ENCODE measurements at regions not wholly inside any gene's neighbourhood (a gene's known extent, or its start where the extent isn't known, plus 50 kb on each side); places are given as distances from the start of the nearest gene placed in this dataset.
A peak's percentile ranks its signal among the peaks of the same experiment; 100 is the strongest.

DNA sequence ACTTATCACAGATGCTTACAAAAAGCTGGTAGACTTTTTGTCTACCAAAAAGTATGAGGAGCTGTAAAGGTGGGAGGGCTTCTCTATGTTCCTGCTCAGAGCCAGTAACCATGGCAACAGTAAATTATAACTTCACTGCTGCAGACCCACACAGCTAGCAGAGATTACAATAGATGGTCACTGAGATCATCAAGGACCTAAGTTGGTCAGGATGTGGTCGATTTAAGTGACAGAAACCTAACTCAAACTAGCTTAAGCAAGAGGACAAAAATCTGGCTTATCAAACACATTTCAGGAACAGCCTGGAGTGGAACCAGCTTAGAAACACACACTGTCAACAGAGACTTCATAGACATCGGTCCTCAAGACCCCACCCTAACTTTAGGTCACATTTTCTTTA is 113.4 kb upstream of the ATP1A1 start (continued):
- no peak for TF ChIP-seq RREB1 (CRISPR knock-in tag; IDR thresholded peaks at IDR 0.05)

- Histone ChIP-seq H3K4me1 (replicated peaks in 1 of 2; ENCODE audit: control insufficient read depth in 2 of 2, insufficient read depth in 2 of 2, low read length in 2 of 2) (no peaks in the 10 kb centered on the region; a peak in 1 of 5 replicates), H3K4me3 (no peak overlapping the region), H3K27ac (ENCODE audit: extremely low read depth, low read depth, low read length) (no peak overlapping the region), H3K9me3 (replicated peaks; ENCODE audit: control insufficient read depth, insufficient read depth, low read depth, low read length) (no peaks in the 10 kb centered on the region), H3K9ac (ENCODE audit: insufficient read depth in 1 of 2, low read depth in 2 of 2, low read length in 2 of 2) (no peak overlapping the region), H3K36me3 (ENCODE audit: control insufficient read depth, insufficient read depth, low read length) (no peaks in the 10 kb centered on the region), H3K4me2 (ENCODE audit: insufficient read depth, low read length) (no peak overlapping the region), H3K79me2 (ENCODE audit: control insufficient read depth, insufficient read depth, low read length) (no peaks in the 10 kb centered on the region), H4K20me1 (replicated peaks; ENCODE audit: control insufficient read depth, insufficient read depth, low read length) (no peaks in the 10 kb centered on the region), H3K27me3 (ENCODE audit: control insufficient read depth in 2 of 2, insufficient read depth in 2 of 2, low read length in 2 of 2) (peaks cover 16 to 38% of the 10 kb centered on the region in 2 experiments), H2AFZ (ENCODE audit: low read depth, low read length) (no peak overlapping the region), H3K9me1 (ENCODE audit: control insufficient read depth, insufficient read depth, low read length) (no peaks in the 10 kb centered on the region)
- TF ChIP-seq TFE3 (CRISPR knock-in tag; IDR thresholded peaks at IDR 0.05) = peak; percentile 81
- TF ChIP-seq NFRKB (IDR thresholded peaks at IDR 0.05; ENCODE audit: low read depth) = no peak
- intact Hi-C loops (cut with micrococcal nuclease) (no loop called here), in situ Hi-C loops (cut with MboI) (no loop called here)
- BruUV-seq (replicated peaks) = no TSS peak
- no peak for DNase-seq (ENCODE audit: extremely low read depth in 1 of 4, low spot score in 3 of 4)
- no peak for FAIRE-seq
- POLR2A ChIA-PET = interaction anchor here (0.7 kb wide), 1 partner anchor 10 kb away, joined by 3 read pairs; no protein-coding TSS in a partner anchor
- CTCF ChIA-PET (ENCODE audit: low intra/inter-chr PET ratio) = no interaction called here
- WGBS (ENCODE audit: insufficient coverage, low coverage, missing lambda C conversion rate) = 0% methylated on average over 1 of the region's 1 CpG
- no peak for ATAC-seq
Measured at GRCh38 chr1:116260115-116260514, 112.9 kb upstream of the ATP1A1 start.

All from K562 (cell line).